ENCODE measurements at regions not wholly inside any gene's neighbourhood (a gene's known extent, or its start where the extent isn't known, plus 50 kb on each side); places are given as distances from the start of the nearest gene placed in this dataset.

DNA sequence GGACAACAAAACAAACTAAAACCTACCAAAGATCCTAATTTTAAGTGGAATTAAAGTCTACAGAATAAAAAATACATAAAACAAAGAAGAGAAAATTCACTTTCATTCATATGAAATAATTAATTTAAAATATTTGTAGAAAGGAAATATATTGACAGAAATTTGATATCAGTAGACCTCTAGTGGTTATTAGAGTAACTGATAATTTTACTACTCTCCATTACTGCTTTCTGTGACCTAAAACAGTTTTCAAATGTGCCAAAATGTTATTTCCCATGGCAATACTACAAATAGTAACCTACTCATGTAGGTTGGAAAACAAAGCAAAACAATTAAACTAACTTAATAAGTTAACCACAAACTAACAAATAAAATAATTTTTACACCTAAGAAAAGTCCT is 147.1 kb downstream of the NOL4 start:
- TF ChIP-seq, protein P1, sequence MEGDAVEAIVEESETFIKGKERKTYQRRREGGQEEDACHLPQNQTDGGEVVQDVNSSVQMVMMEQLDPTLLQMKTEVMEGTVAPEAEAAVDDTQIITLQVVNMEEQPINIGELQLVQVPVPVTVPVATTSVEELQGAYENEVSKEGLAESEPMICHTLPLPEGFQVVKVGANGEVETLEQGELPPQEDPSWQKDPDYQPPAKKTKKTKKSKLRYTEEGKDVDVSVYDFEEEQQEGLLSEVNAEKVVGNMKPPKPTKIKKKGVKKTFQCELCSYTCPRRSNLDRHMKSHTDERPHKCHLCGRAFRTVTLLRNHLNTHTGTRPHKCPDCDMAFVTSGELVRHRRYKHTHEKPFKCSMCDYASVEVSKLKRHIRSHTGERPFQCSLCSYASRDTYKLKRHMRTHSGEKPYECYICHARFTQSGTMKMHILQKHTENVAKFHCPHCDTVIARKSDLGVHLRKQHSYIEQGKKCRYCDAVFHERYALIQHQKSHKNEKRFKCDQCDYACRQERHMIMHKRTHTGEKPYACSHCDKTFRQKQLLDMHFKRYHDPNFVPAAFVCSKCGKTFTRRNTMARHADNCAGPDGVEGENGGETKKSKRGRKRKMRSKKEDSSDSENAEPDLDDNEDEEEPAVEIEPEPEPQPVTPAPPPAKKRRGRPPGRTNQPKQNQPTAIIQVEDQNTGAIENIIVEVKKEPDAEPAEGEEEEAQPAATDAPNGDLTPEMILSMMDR (IDR thresholded peaks at IDR 0.05; ENCODE audit: low read length): no peak
- TF ChIP-seq EZH2phosphoT487 (IDR thresholded peaks at IDR 0.05; ENCODE audit: low read length) (no peak), EZH2 (optimal IDR thresholded peaks at IDR 0.05; ENCODE audit: low read depth, low read length) (no peak)
- H3K9me3 ChIP-seq (replicated peaks; ENCODE audit: insufficient read depth, low read length): no peaks in the 10 kb centered on the region
- no peak overlapping the region for H3K4me3 ChIP-seq (ENCODE audit: low read length)
- no peak for DNase-seq
- no peak overlapping the region for H2AFZ ChIP-seq (ENCODE audit: low read length)
- H3K9me2 ChIP-seq (replicated peaks; ENCODE audit: insufficient read depth, low read length): no peaks in the 10 kb centered on the region
- H3K27ac ChIP-seq (ENCODE audit: low read length): no peak overlapping the region
- no peak overlapping the region for H3K9ac ChIP-seq (ENCODE audit: low read length)
- H3K4me1 ChIP-seq (ENCODE audit: low read length): no peaks in the 10 kb centered on the region
- H3K27me3 ChIP-seq (replicated peaks; ENCODE audit: insufficient read depth, low read length): no peaks in the 10 kb centered on the region
- H3K4me2 ChIP-seq (ENCODE audit: low read depth, low read length): no peak overlapping the region
- no peaks in the 10 kb centered on the region for H3K36me3 ChIP-seq (replicated peaks; ENCODE audit: insufficient read depth, low read length)
- H4K20me1 ChIP-seq (ENCODE audit: insufficient read depth, low read length): no peaks in the 10 kb centered on the region
- no peaks in the 10 kb centered on the region for H3F3A ChIP-seq (ENCODE audit: insufficient read depth, low read length)
- no peaks in the 10 kb centered on the region for H3K79me2 ChIP-seq (ENCODE audit: low read length)

DNA sequence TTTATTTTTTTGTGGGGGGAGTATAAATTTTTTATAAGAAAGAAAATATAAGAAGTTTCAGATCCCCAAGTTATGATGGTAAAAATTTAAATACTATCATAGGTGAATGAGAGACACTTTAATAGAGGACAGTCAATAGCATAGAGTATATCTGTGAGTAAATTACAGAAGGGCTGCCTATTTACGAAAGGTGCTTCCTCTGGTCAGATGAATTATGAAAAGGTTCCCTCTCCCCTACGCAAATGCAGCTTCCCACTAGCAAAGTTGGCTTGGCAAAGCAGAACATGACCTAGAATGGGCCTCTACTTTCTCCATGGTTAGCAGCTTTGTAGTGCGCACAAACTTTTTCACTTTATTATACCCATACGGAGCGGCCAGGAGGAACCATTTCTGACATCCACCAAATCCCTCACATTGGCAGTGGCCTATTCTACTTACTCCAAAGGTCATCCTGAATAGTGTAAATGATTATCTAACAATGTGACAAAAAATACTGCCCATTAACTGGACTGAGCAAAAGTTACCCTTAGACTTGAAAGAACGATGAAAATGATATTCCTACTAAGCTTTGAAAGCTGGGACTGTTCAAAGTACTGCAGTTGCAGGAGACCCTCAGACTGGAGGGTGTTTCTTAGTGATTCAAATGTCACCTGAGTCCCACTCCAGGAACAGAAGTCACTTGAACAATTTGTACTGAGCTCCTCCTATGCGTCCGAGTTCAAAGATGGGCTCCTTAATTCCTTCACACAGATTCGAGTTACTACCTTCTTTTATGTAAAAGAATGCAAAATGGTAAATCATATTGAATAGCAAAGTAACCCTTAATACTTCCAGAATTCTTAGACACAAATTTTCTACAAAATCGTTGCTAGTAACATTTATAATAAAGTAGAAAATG is 148.5 kb downstream of the NOL4 start:
- Histone ChIP-seq H3K27me3 (replicated peaks; ENCODE audit: insufficient read depth, low read length) (no peaks in the 10 kb centered on the region), H3K9me2 (replicated peaks; ENCODE audit: insufficient read depth, low read length) (no peaks in the 10 kb centered on the region), H3K9ac (ENCODE audit: low read length) (no peak overlapping the region), H3F3A (ENCODE audit: insufficient read depth, low read length) (no peaks in the 10 kb centered on the region), H3K9me3 (replicated peaks; ENCODE audit: insufficient read depth, low read length) (no peaks in the 10 kb centered on the region), H3K79me2 (ENCODE audit: low read length) (no peaks in the 10 kb centered on the region), H3K36me3 (replicated peaks; ENCODE audit: insufficient read depth, low read length) (no peaks in the 10 kb centered on the region), H2AFZ (ENCODE audit: low read length) (no peak overlapping the region), H4K20me1 (ENCODE audit: insufficient read depth, low read length) (no peaks in the 10 kb centered on the region), H3K4me3 (ENCODE audit: low read length) (no peak overlapping the region), H3K4me1 (ENCODE audit: low read length) (no peaks in the 10 kb centered on the region), H3K27ac (ENCODE audit: low read length) (no peak overlapping the region), H3K4me2 (ENCODE audit: low read depth, low read length) (no peak overlapping the region)
- TF ChIP-seq EZH2 (optimal IDR thresholded peaks at IDR 0.05; ENCODE audit: low read depth, low read length): no peak
- TF ChIP-seq EZH2phosphoT487 (IDR thresholded peaks at IDR 0.05; ENCODE audit: low read length): no peak
- TF ChIP-seq, protein P1 (IDR thresholded peaks at IDR 0.05; ENCODE audit: low read length): no peak
- no peak for DNase-seq

DNA sequence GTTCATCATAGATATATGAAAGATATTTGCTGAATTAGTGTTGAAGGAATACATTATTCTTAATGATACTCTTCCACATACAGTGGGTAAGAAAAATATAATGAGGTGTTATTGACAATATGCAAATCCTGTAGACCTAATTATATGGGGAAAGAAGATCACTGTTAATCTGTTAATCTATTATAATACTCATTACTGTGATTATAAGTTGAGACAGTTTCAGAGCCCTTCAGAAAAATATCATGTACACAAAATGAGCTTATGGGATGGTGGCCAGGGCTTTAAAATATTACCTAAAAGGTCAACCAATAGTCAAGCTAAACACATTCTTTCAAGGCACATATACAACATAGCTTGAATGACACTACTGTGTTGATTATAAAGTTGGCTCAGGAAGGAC is 163.5 kb downstream of the NOL4 start:
- Histone ChIP-seq H3K4me3 (ENCODE audit: low read length) (no peak overlapping the region), H3K9me3 (replicated peaks; ENCODE audit: insufficient read depth, low read length) (no peaks in the 10 kb centered on the region), H3K79me2 (ENCODE audit: low read length) (no peaks in the 10 kb centered on the region), H3K27me3 (replicated peaks; ENCODE audit: insufficient read depth, low read length) (no peaks in the 10 kb centered on the region), H4K20me1 (ENCODE audit: insufficient read depth, low read length) (no peaks in the 10 kb centered on the region; the same call in 1 of the 2 replicates), H3K9ac (ENCODE audit: low read length) (no peak overlapping the region), H3F3A (ENCODE audit: insufficient read depth, low read length) (no peaks in the 10 kb centered on the region), H2AFZ (ENCODE audit: low read length) (no peak overlapping the region), H3K9me2 (replicated peaks; ENCODE audit: insufficient read depth, low read length) (no peaks in the 10 kb centered on the region), H3K4me1 (ENCODE audit: low read length) (no peaks in the 10 kb centered on the region), H3K36me3 (replicated peaks; ENCODE audit: insufficient read depth, low read length) (no peaks in the 10 kb centered on the region), H3K27ac (ENCODE audit: low read length) (no peak overlapping the region), H3K4me2 (ENCODE audit: low read depth, low read length) (no peak overlapping the region)
- no peak for DNase-seq
- no peak for TF ChIP-seq EZH2phosphoT487 (IDR thresholded peaks at IDR 0.05; ENCODE audit: low read length)
- TF ChIP-seq, protein P1 (IDR thresholded peaks at IDR 0.05; ENCODE audit: low read length): no peak
- no peak for TF ChIP-seq EZH2 (optimal IDR thresholded peaks at IDR 0.05; ENCODE audit: low read depth, low read length)
